Parathyroid adenoma (tissue), 2 donors: ENCODE measurements at regions not wholly inside any gene's neighbourhood (a gene's known extent, or its start where the extent isn't known, plus 50 kb on each side); places are given as distances from the start of the nearest gene placed in this dataset.
A peak's percentile ranks its signal among the peaks of the same experiment; 100 is the strongest.

Source experiments
- H2AFZ ChIP-seq: fragments of 300-600 bp; sonication (generic); one replicate; pipeline ENCODE4 v1.7.0; 2017; ENCODE audit warnings: antibody characterized with exemption, mild to moderate bottlenecking
- H3K27ac ChIP-seq: fragments of 300-600 bp; sonication (generic); one replicate; pipeline ENCODE4 v1.7.0; 2017
- H3K27me3 ChIP-seq: fragments of 300-600 bp; sonication (generic); one replicate; pipeline ENCODE4 v1.7.0; 2017; ENCODE audit warnings: low read length; ENCODE audit not compliant: control insufficient read depth, insufficient read depth
- H3K36me3 ChIP-seq: fragments of 300-600 bp; sonication (generic); one replicate; pipeline ENCODE4 v1.7.0; 2017; ENCODE audit warnings: low read length; ENCODE audit not compliant: control insufficient read depth, insufficient read depth
- H3K4me1 ChIP-seq: fragments of 300-600 bp; sonication (generic); one replicate; pipeline ENCODE4 v1.7.0; 2017; ENCODE audit warnings: control low read depth
- H3K4me2 ChIP-seq: fragments of 300-600 bp; sonication (generic); one replicate; pipeline ENCODE4 v1.7.0; 2017; ENCODE audit warnings: low read length
- H3K4me3 ChIP-seq: fragments of 300-600 bp; sonication (generic); one replicate; pipeline ENCODE4 v1.7.0; 2017; ENCODE audit warnings: low read depth, low read length
- H3K79me2 ChIP-seq: fragments of 300-600 bp; sonication (generic); one replicate; pipeline ENCODE4 v1.7.0; 2017; ENCODE audit warnings: control low read depth
- H3K9ac ChIP-seq: fragments of 300-600 bp; sonication (generic); one replicate; pipeline ENCODE4 v1.7.0; 2017; ENCODE audit warnings: mild to moderate bottlenecking
- H3K9me3 ChIP-seq: fragments of 300-600 bp; sonication (generic); one replicate; pipeline ENCODE4 v1.7.0; 2017; ENCODE audit warnings: low read length; ENCODE audit not compliant: control insufficient read depth
- CTCF ChIP-seq: fragments of 300-600 bp; sonication (generic); IDR thresholded peaks from one replicate; pipeline ENCODE4 v1.7.0; 2017; ENCODE audit warnings: antibody characterized with exemption, mild to moderate bottlenecking
- donor health status: primary hyperparathyroidism.

- Histone ChIP-seq H3K79me2 (no peaks in the 10 kb centered on the region), H3K27ac (peak overlapping the region; percentile 31), H2AFZ (peak overlapping the region; percentile 65), H3K9ac (no peak overlapping the region), H3K9me3 (no peaks in the 10 kb centered on the region), H3K36me3 (no peaks in the 10 kb centered on the region), H3K4me3 (no peak overlapping the region), H3K27me3 (no peaks in the 10 kb centered on the region), H3K4me2 (peak overlapping the region; percentile 9), H3K4me1 (peaks cover 11% of the 10 kb centered on the region)
- TF ChIP-seq CTCF: no peak
These were observed 55.8 kb upstream of the OR6J1 start for GRCh38 chr14:22699801-22700564.

DNA sequence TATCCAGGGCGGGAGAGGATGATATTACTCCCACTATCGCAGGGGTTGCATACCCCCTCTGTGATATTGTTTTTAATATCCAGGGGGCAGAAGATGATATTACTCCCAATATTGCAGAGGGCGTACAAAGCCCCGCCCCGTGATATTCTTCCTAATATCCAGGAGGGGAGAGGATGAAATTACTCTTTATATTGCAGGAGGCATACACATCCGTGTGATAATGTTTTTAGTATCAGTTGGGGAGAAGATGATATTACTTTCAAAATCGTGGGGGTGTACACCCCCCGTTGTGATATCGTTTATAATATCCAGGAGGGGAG lies 52.9 kb upstream of the OXA1L start:
- peak overlapping the region; percentile 84 for H2AFZ ChIP-seq
- no peaks in the 10 kb centered on the region for H3K27me3 ChIP-seq
- peak overlapping the region; percentile 16 for H3K4me3 ChIP-seq
- no peaks in the 10 kb centered on the region for H3K9me3 ChIP-seq
- TF ChIP-seq CTCF: no peak
- H3K9ac ChIP-seq: no peak overlapping the region
- no peak overlapping the region for H3K27ac ChIP-seq
- H3K4me2 ChIP-seq: peak overlapping the region; percentile 42
- H3K36me3 ChIP-seq: no peaks in the 10 kb centered on the region
- no peaks in the 10 kb centered on the region for H3K79me2 ChIP-seq
- H3K4me1 ChIP-seq: peaks cover 4% of the 10 kb centered on the region

GRCh38 chr14:22715186-22715812 lies 51.2 kb upstream of the OXA1L start:
- Histone ChIP-seq H3K36me3 (no peaks in the 10 kb centered on the region), H3K79me2 (no peaks in the 10 kb centered on the region), H3K4me1 (peaks cover 4% of the 10 kb centered on the region), H3K9me3 (no peaks in the 10 kb centered on the region), H3K4me2 (no peak overlapping the region), H3K9ac (no peak overlapping the region), H3K4me3 (no peak overlapping the region), H3K27me3 (no peaks in the 10 kb centered on the region), H2AFZ (no peak overlapping the region), H3K27ac (no peak overlapping the region)
- TF ChIP-seq CTCF: no peak

GRCh38 chr14:22715890-22716289 lies 50.6 kb upstream of the OXA1L start:
- Histone ChIP-seq H3K9me3 (no peaks in the 10 kb centered on the region), H3K27me3 (no peaks in the 10 kb centered on the region), H3K79me2 (no peaks in the 10 kb centered on the region), H3K9ac (no peak overlapping the region), H3K4me2 (no peak overlapping the region), H3K4me3 (no peak overlapping the region), H3K27ac (no peak overlapping the region), H3K4me1 (peaks cover 4% of the 10 kb centered on the region), H2AFZ (no peak overlapping the region), H3K36me3 (no peaks in the 10 kb centered on the region)
- no peak for TF ChIP-seq CTCF
